Activated effector memory CD4-positive, alpha-beta T cell treated with anti-CD3 and anti-CD28 coated beads, Interleukin-2, amount 50 U/mL, for 16 hours (primary cell): ENCODE measurements at regions not wholly inside any gene's neighbourhood (a gene's known extent, or its start where the extent isn't known, plus 50 kb on each side); places are given as distances from the start of the nearest gene placed in this dataset.
"Not testable (repeated sequence)": the region's sequence is repeated elsewhere in the genome, so short reads cannot be mapped to it uniquely, and the experiment has no call there.

Experiments used
- DNase-seq: peaks from one replicate; pipeline ENCODE4 v3.0.0-alpha.2; 2020

- no peak for DNase-seq
Observed at GRCh38 chr14:62432955-62433354, 612.3 kb downstream of the KCNH5 start.

- no peak for DNase-seq
Observed at GRCh38 chr14:62436261-62436660, 609.0 kb downstream of the KCNH5 start.

- no peak for DNase-seq
Observed at GRCh38 chr14:62439210-62439609, 606.0 kb downstream of the KCNH5 start.

- no peak for DNase-seq
Observed at GRCh38 chr14:62443796-62444195, 601.5 kb downstream of the KCNH5 start.

GRCh38 chr14:62445570-62445969, 599.7 kb downstream of the KCNH5 start:
- DNase-seq: no peak

- no peak for DNase-seq
Observed at GRCh38 chr14:62451221-62451620, 594.0 kb downstream of the KCNH5 start.

GRCh38 chr14:62453226-62453625, 592.0 kb downstream of the KCNH5 start:
- DNase-seq: no peak

- no peak for DNase-seq
Observed at GRCh38 chr14:62455446-62455845, 589.8 kb downstream of the KCNH5 start.

- DNase-seq: no peak
Observed at GRCh38 chr14:62462988-62463387, 582.3 kb downstream of the KCNH5 start.

GRCh38 chr14:62468946-62469345, 576.3 kb downstream of the KCNH5 start:
- no peak for DNase-seq

- DNase-seq: no peak
Observed at GRCh38 chr14:62470935-62471334, 574.3 kb downstream of the KCNH5 start.

- no peak for DNase-seq
Observed at GRCh38 chr14:62491146-62491545, 554.1 kb downstream of the KCNH5 start.

- DNase-seq: no peak
Observed at GRCh38 chr14:62497708-62498107, 547.5 kb downstream of the KCNH5 start.

- no peak for DNase-seq
Observed at GRCh38 chr14:62501021-62501750, 544.1 kb downstream of the KCNH5 start.

- no peak for DNase-seq
Observed at GRCh38 chr14:62505045-62505444, 540.2 kb downstream of the KCNH5 start.

- not testable (repeated sequence) for DNase-seq
Observed at GRCh38 chr14:62521309-62521708, 523.9 kb downstream of the KCNH5 start.

- DNase-seq: no peak
Observed at GRCh38 chr14:62528296-62528695, 517.0 kb downstream of the KCNH5 start.

- DNase-seq: no peak
Observed at GRCh38 chr14:62532181-62532580, 513.1 kb downstream of the KCNH5 start.

GRCh38 chr14:62546862-62547474, 498.3 kb downstream of the KCNH5 start:
- no peak for DNase-seq

- no peak for DNase-seq
Observed at GRCh38 chr14:62557416-62557815, 487.8 kb downstream of the KCNH5 start.

- no peak for DNase-seq
Observed at GRCh38 chr14:62558451-62558850, 486.8 kb downstream of the KCNH5 start.

- DNase-seq: no peak
Observed at GRCh38 chr14:62585247-62585646, 460.0 kb downstream of the KCNH5 start.

GRCh38 chr14:62592877-62593276, 452.4 kb downstream of the KCNH5 start:
- no peak for DNase-seq

- no peak for DNase-seq
Observed at GRCh38 chr14:62597143-62597542, 448.1 kb downstream of the KCNH5 start.
